ENCODE measurements at regions not wholly inside any gene's neighbourhood (a gene's known extent, or its start where the extent isn't known, plus 50 kb on each side); places are given as distances from the start of the nearest gene placed in this dataset.
A peak's percentile ranks its signal among the peaks of the same experiment; 100 is the strongest.

DNA sequence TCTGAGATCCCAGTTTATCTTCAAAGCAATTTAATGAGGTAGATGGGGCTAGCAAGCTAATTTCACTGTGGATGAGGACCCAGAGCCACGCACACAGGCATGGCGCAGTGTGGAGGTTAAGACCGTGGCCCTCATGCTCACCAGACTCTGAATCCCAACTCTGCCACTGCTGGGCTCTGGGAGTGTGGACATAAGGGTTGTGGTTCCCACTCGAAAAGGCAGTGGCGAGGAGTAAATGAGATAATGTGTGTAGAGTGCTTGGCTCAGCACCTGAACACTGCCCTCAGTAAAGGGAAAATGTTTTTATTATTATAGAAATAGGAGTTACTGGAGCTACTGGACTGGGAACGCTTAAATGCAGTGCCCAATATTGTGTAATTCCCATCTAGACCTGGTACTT lies 243.5 kb upstream of the TPM1 start:
- Histone ChIP-seq H3K27me3 (no peaks in the 10 kb centered on the region), H3K4me3 (no peak overlapping the region), H3K36me3 (no peaks in the 10 kb centered on the region), H3K9me3 (no peaks in the 10 kb centered on the region), H3K4me1 (peaks cover 0 to 7% (median 0%) of the 10 kb centered on the region in 4 donors), H3K27ac (no peak overlapping the region)
- TF ChIP-seq, protein P1, sequence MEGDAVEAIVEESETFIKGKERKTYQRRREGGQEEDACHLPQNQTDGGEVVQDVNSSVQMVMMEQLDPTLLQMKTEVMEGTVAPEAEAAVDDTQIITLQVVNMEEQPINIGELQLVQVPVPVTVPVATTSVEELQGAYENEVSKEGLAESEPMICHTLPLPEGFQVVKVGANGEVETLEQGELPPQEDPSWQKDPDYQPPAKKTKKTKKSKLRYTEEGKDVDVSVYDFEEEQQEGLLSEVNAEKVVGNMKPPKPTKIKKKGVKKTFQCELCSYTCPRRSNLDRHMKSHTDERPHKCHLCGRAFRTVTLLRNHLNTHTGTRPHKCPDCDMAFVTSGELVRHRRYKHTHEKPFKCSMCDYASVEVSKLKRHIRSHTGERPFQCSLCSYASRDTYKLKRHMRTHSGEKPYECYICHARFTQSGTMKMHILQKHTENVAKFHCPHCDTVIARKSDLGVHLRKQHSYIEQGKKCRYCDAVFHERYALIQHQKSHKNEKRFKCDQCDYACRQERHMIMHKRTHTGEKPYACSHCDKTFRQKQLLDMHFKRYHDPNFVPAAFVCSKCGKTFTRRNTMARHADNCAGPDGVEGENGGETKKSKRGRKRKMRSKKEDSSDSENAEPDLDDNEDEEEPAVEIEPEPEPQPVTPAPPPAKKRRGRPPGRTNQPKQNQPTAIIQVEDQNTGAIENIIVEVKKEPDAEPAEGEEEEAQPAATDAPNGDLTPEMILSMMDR (IDR thresholded peaks at IDR 0.05): no peak
- TF ChIP-seq POLR2A (IDR thresholded peaks at IDR 0.05): no peak
- DNase-seq (no peak), ATAC-seq (no peak)
- WGBS (ENCODE audit: insufficient coverage, low coverage, low lambda C conversion rate, missing lambda C conversion rate): 91% methylated on average over 5 of the region's 6 CpGs
- intact Hi-C loops (cut with DNase I): no loop called here

DNA sequence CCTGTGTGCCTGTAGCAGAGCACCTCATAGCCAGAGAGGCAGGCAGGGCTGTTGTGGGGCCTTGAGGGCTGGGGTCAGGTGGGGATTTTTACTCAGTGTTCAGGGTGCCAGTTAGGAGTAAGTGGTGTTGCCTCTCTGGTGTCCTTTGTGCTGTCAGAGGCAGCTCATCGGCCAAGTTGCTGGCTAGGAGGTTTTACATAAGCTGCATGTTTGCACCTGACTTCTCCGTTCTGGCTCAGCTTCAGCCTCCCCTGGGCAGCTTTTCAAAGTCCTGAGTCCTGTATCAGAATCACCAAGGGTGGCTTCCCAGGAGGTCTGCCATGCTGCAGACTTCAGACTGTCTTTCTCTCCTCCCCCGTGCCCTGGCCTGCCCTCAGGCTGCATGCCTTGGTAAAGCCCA lies 242.6 kb upstream of the TPM1 start:
- peak; percentile 86 to 97 (median 92) for ATAC-seq
- TF ChIP-seq, protein P1 (IDR thresholded peaks at IDR 0.05): no peak
- TF ChIP-seq POLR2A (IDR thresholded peaks at IDR 0.05): no peak
- DNase-seq: peak; percentile 54 to 85 (median 82)
- Histone ChIP-seq H3K36me3 (no peaks in the 10 kb centered on the region), H3K27ac (peak overlapping the region in 1 of 3 donors; percentile 56), H3K27me3 (no peaks in the 10 kb centered on the region), H3K4me3 (no peak overlapping the region), H3K4me1 (peaks cover 0 to 7% (median 0%) of the 10 kb centered on the region in 4 donors), H3K9me3 (no peaks in the 10 kb centered on the region)
- intact Hi-C loops (cut with DNase I): no loop called here
- no CpG with 5 or more reads among the region's 3 CpGs for WGBS (ENCODE audit: insufficient coverage, low coverage, low lambda C conversion rate, missing lambda C conversion rate)

DNA sequence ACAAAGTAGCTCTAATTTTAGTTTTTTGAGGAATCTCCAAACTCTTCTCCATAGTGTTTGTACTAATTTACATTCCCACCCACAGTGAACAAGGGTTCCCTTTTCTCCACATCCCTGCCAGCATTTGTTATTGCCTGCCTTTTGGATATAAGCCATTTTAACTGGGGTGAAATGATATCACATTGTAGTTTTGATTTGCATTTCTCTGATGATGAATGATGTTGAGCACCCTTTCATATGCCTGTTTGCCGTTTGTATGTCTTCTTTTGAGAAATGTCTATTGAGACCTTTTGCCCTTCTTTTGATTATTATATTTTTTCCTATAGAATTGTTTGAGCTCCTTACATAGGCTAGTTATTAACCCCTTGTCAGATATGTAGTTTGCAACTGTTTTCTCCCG lies 239.9 kb upstream of the TPM1 start:
- H3K27ac ChIP-seq: no peak overlapping the region
- ATAC-seq (no peak), DNase-seq (no peak)
- peaks cover 0 to 7% (median 0%) of the 10 kb centered on the region in 4 donors for H3K4me1 ChIP-seq
- no peak for TF ChIP-seq POLR2A (IDR thresholded peaks at IDR 0.05)
- TF ChIP-seq, protein P1 (IDR thresholded peaks at IDR 0.05): no peak
- intact Hi-C loops (cut with DNase I): no loop called here
- H3K36me3 ChIP-seq: no peaks in the 10 kb centered on the region
- H3K27me3 ChIP-seq: no peaks in the 10 kb centered on the region
- no peak overlapping the region for H3K4me3 ChIP-seq
- WGBS (ENCODE audit: insufficient coverage, low coverage, low lambda C conversion rate, missing lambda C conversion rate): 89% methylated on average over 2 of the region's 2 CpGs
- H3K9me3 ChIP-seq: no peaks in the 10 kb centered on the region

DNA sequence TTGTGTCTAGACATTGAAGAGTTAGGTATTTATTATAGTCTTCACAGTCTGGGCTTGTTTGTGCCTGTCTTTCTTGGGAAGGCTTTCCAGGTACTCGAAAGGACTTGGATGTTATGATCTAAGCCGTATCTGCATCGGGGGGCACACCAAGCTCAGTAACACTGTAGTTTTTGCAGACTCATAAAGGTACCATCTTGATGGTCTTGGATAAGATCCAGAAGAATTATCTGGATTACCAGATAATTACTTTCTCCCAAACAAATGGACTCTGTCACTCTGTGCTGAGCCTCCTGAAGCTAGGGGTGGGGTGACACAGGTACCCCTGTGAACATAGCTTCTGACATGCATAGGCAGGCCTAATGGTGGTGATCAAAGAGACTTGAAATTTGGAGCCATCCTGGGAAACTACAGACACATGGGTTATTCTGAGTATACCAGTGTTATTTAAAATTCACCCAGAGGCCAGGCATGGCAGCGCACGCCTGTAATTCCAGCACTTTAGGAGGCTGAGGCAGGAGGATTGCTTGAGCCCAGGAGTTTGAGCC lies 238.6 kb upstream of the TPM1 start:
- ATAC-seq (no peak), DNase-seq (no peak)
- H3K9me3 ChIP-seq: no peaks in the 10 kb centered on the region
- intact Hi-C loops (cut with DNase I): no loop called here
- no peaks in the 10 kb centered on the region for H3K36me3 ChIP-seq
- H3K27me3 ChIP-seq: no peaks in the 10 kb centered on the region
- TF ChIP-seq, protein P1 (IDR thresholded peaks at IDR 0.05): no peak
- no peak for TF ChIP-seq POLR2A (IDR thresholded peaks at IDR 0.05)
- WGBS (ENCODE audit: insufficient coverage, low coverage, low lambda C conversion rate, missing lambda C conversion rate): 84% methylated on average over 5 of the region's 5 CpGs
- H3K4me1 ChIP-seq: peaks cover 0 to 7% (median 0%) of the 10 kb centered on the region in 4 donors
- no peak overlapping the region for H3K27ac ChIP-seq
- no peak overlapping the region for H3K4me3 ChIP-seq

DNA sequence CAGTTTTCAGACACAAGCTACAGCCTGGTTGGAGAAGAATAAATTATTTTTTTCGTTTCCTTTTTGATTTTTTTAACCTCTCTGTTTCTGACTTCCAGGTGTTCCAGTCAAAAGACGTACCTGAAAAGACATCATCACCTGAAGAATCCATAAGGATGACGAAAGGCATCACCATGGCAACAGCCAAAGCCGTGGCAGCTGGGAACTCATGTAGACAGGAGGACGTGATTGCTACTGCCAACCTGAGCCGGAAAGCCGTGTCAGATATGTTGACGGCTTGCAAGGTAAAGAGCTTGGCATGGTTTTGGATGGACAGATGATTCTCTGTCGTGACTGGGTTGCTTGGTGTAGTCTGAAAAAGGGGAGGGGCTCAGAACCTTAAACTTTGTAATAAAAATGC lies 237.0 kb upstream of the TPM1 start:
- TF ChIP-seq POLR2A (IDR thresholded peaks at IDR 0.05): no peak
- TF ChIP-seq, protein P1 (IDR thresholded peaks at IDR 0.05): no peak
- Histone ChIP-seq H3K27me3 (no peaks in the 10 kb centered on the region), H3K36me3 (no peaks in the 10 kb centered on the region), H3K4me3 (no peak overlapping the region), H3K9me3 (no peaks in the 10 kb centered on the region), H3K4me1 (no peaks in the 10 kb centered on the region), H3K27ac (no peak overlapping the region)
- 88% methylated on average over 9 of the region's 9 CpGs for WGBS (ENCODE audit: insufficient coverage, low coverage, low lambda C conversion rate, missing lambda C conversion rate)
- intact Hi-C loops (cut with DNase I): no loop called here
- no peak for DNase-seq
- ATAC-seq: no peak
